ENCODE measurements at regions not wholly inside any gene's neighbourhood (a gene's known extent, or its start where the extent isn't known, plus 50 kb on each side); places are given as distances from the start of the nearest gene placed in this dataset.

- no peak for TF ChIP-seq CTCF (conservative IDR thresholded peaks at IDR 0.05 in 1 of 2, IDR thresholded peaks at IDR 0.05 in 1 of 2; ENCODE audit: low read depth in 1 of 2, low read length in 2 of 2)
- TF ChIP-seq EZH2 (IDR thresholded peaks at IDR 0.05; ENCODE audit: low read length, missing control alignments), result no peak
Measured at GRCh38 chr7:109049366-109049765, 479.7 kb downstream of the DNAJB9 start.

Measured in fibroblast of lung (primary cell).